BLaER1 (cell line): ENCODE measurements at regions not wholly inside any gene's neighbourhood (a gene's known extent, or its start where the extent isn't known, plus 50 kb on each side); places are given as distances from the start of the nearest gene placed in this dataset.

Experiments
- H3K27ac ChIP-seq: shearing (Covaris generic); formaldehyde crosslinking; 2 replicates; pipeline ENCODE4 v1.8.1; 2022
- H3K27me3 ChIP-seq: shearing (Covaris generic); formaldehyde crosslinking; 2 replicates; pipeline ENCODE4 v1.8.1; 2022
- H3K36me3 ChIP-seq: shearing (Covaris generic); formaldehyde crosslinking; 2 replicates; pipeline ENCODE4 v1.8.1; 2022
- H3K4me1 ChIP-seq: shearing (Covaris generic); formaldehyde crosslinking; 2 replicates; pipeline ENCODE4 v1.8.1; 2022
- H3K4me2 ChIP-seq: shearing (Covaris generic); formaldehyde crosslinking; 2 replicates; pipeline ENCODE4 v1.8.1; 2022
- H3K4me3 ChIP-seq: shearing (Covaris generic); formaldehyde crosslinking; 2 replicates; pipeline ENCODE4 v1.8.1; 2022
- H3K9ac ChIP-seq: shearing (Covaris generic); formaldehyde crosslinking; 2 replicates; pipeline ENCODE4 v1.8.1; 2022
- H3K9me3 ChIP-seq: shearing (Covaris generic); formaldehyde crosslinking; 2 replicates; pipeline ENCODE4 v1.8.1; 2022
- H4K20me1 ChIP-seq: shearing (Covaris generic); formaldehyde crosslinking; 2 replicates; pipeline ENCODE4 v1.8.1; 2022
- Cebpa-rat ChIP-seq: shearing (Covaris generic); IDR thresholded peaks from 2 replicates; pipeline ENCODE4 v1.8.1; 2022

DNA sequence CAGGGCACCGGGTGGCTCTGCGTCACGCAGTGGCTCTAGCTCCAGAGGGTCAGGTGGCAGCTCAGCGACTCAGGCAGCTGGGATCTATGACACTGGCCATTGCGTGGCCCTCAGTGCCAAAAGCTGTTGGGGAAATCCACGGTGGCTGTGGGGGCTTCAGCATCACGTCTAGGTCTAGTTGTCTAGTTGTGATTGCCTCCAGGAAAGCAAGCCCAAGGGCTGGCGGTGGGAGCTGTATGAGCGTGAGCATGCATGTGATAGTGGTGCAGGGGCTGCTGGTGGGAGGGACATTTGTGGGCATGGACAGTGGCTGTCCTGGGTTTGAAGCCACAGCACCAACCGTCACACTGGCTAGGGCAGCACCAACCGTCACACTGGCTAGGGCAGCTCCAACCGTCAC is 191.4 kb downstream of the THBS2 start:
- no peak overlapping the region for H3K4me3 ChIP-seq
- H3K9me3 ChIP-seq = no peaks in the 10 kb centered on the region; the same call in 1 of the 2 replicates
- H3K9ac ChIP-seq = no peak overlapping the region
- TF ChIP-seq Cebpa-rat = no peak
- no peaks in the 10 kb centered on the region for H3K27me3 ChIP-seq
- H3K36me3 ChIP-seq = no peaks in the 10 kb centered on the region
- 0 out of 2 replicates have a peak, but pooled peaks cover 4% of the 10 kb centered on the region for H3K4me1 ChIP-seq
- H4K20me1 ChIP-seq = no peaks in the 10 kb centered on the region
- no peak overlapping the region for H3K27ac ChIP-seq
- H3K4me2 ChIP-seq = no peak overlapping the region

DNA sequence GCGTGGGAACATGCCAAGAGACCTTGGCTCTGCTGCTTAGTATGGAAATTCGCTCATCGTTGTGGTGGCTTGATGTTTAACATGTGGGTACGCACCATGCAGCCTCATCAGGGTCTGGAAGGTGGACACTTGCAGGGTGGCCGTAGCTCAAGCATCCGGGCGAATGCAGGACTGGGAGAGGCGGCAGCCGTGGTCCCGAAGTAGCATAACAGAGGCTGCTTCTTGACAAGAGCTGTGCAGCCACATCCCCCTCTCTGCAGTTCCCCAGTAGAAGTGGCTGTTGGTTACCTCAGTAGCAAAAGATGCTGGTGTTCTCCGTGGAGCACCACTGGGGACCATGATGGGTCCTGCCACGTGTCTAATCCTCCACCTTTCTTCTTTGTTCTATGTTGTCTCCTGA is 195.0 kb downstream of the THBS2 start:
- Histone ChIP-seq H3K4me3 (no peak overlapping the region), H3K36me3 (no peaks in the 10 kb centered on the region), H3K27me3 (no peaks in the 10 kb centered on the region), H3K9ac (no peak overlapping the region), H3K27ac (no peak overlapping the region), H3K4me2 (no peak overlapping the region), H4K20me1 (no peaks in the 10 kb centered on the region), H3K9me3 (0 out of 2 replicates have a peak, but pooled peaks cover 4% of the 10 kb centered on the region), H3K4me1 (0 out of 2 replicates have a peak, but pooled peaks cover 4% of the 10 kb centered on the region)
- TF ChIP-seq Cebpa-rat = no peak

DNA sequence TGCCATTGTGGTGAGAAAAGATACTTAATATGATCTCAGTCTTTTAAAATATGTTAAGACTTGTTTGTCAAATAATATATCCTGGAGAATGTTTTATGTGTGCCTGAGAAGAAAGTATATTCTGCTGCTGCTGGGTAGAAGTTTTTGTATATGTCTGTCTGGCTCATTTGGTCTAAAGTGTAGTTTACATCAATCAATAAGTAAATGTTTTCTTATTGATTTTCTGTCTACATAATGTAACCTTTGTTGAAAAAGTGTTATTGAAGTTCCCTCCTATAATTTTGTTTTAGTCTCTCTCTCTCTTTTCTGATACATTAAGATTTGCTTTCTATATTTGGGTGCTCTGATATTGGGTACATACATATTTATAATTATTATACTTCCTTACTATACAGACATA is 201.2 kb downstream of the THBS2 start:
- H3K4me1 ChIP-seq = no peaks in the 10 kb centered on the region
- TF ChIP-seq Cebpa-rat = no peak
- H3K27ac ChIP-seq = no peak overlapping the region
- H3K27me3 ChIP-seq = no peaks in the 10 kb centered on the region
- H3K4me3 ChIP-seq = no peak overlapping the region
- no peaks in the 10 kb centered on the region for H4K20me1 ChIP-seq
- H3K4me2 ChIP-seq = no peak overlapping the region
- H3K9me3 ChIP-seq = 0 out of 2 replicates have a peak, but pooled peaks cover 4% of the 10 kb centered on the region
- H3K36me3 ChIP-seq = no peaks in the 10 kb centered on the region
- no peak overlapping the region for H3K9ac ChIP-seq

DNA sequence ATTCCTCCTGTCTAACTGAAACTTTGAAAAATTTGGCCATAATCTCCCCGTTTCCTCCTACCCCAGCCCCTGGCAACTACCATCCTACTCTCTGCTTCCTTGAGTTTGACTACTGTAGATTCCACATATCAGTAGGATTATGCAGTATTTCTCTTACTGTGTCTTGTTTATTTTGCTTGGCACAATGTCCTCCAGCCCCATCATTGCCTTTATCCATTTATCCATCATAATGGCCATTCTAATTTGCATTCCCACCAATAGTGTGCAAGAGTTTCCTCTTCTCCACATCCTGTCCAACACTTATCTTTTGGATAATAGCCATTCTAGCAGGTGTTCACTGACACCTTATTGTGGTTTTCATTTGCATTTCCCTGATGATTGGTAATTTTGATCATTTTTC is 202.3 kb downstream of the THBS2 start:
- Histone ChIP-seq H3K27me3 (no peaks in the 10 kb centered on the region), H3K4me3 (no peak overlapping the region), H3K9ac (no peak overlapping the region), H3K36me3 (no peaks in the 10 kb centered on the region), H3K4me1 (peaks cover 5% of the 10 kb centered on the region; the same call in 1 of the 2 replicates), H3K9me3 (0 out of 2 replicates have a peak, but pooled peaks cover 4% of the 10 kb centered on the region), H3K4me2 (no peak overlapping the region), H4K20me1 (no peaks in the 10 kb centered on the region), H3K27ac (no peak overlapping the region)
- TF ChIP-seq Cebpa-rat = no peak

DNA sequence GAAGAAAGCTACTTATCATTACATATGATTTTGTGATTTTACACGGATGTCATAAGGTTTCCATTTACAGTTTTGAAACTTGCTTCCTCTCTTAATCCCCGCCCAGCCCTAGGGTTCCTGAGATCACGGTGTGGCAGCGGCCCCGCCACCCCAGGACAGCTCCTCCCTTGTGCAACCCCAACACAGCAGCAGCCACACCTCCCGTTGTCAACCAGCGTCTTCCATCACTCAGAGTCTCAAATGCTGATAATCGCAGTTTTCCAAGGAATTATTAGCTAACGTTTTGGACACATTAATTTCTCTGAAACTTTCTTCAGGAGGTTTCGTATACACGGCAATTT is 204.8 kb downstream of the THBS2 start:
- Histone ChIP-seq H3K36me3 (no peaks in the 10 kb centered on the region), H3K4me2 (no peak overlapping the region), H3K9ac (no peak overlapping the region), H3K4me3 (no peak overlapping the region), H3K27me3 (no peaks in the 10 kb centered on the region), H3K27ac (no peak overlapping the region), H3K4me1 (peaks cover 5% of the 10 kb centered on the region; the same call in 1 of the 2 replicates), H4K20me1 (no peaks in the 10 kb centered on the region), H3K9me3 (no peaks in the 10 kb centered on the region)
- TF ChIP-seq Cebpa-rat = no peak

DNA sequence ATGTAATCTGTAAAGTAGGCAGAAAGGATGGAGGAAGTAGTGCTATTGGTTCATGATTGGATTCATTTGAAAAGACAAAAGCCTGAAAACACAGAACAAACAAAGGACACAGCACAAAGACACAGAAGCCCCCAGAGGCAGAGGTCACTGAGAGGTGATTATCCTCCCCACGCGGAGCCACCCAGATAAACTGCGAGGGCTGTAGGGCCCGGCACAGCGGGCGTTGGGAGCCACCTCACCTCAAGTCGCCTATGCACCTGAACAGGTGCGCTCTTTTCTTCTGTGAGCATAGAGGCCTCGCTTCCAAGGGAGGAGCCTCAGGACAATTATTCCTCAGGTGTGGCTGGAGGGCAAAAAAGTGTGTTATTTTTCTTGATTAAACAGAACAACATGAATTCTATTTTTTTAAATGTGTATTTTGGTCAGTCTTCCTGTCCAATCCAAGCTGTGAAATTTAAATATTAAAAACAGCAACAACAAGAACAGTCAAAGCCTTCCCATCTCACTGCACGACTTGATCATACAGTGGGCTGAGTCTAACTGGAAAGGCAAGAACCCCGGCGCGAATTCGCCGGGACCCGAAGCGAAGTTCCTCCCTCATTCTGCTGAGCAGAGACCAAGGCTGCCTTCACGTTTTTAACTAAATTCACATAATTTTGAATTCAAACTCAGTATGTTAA is 205.3 kb downstream of the THBS2 start:
- Histone ChIP-seq H3K4me2 (no peak overlapping the region), H3K4me3 (no peak overlapping the region), H3K27me3 (no peaks in the 10 kb centered on the region), H3K4me1 (peaks cover 5% of the 10 kb centered on the region; the same call in 1 of the 2 replicates), H3K36me3 (no peaks in the 10 kb centered on the region), H3K9me3 (no peaks in the 10 kb centered on the region), H3K27ac (no peak overlapping the region), H4K20me1 (no peaks in the 10 kb centered on the region), H3K9ac (no peak overlapping the region)
- TF ChIP-seq Cebpa-rat = no peak

DNA sequence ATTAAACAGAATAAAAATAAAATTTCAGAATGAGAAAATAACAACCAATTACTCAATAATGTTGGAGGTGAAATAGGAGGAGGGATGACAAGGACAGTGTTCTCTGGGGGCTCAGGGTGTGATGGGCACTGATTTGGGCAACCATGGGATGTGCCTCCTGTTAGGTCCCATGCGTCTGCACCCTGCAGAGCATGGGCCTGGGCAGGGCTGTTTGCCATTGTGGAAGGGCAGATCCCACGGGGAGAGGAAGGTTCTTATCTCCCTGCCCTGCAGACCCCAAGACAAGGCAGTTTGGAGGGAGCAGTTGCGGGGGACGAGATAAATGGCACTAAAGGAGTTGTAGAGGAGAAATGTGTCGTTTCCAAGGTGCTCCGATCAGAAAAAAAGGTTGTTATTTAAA is 206.3 kb downstream of the THBS2 start:
- Histone ChIP-seq H3K4me3 (no peak overlapping the region), H3K9ac (no peak overlapping the region), H3K9me3 (no peaks in the 10 kb centered on the region), H3K4me1 (peaks cover 7% of the 10 kb centered on the region; the same call in 1 of the 2 replicates), H3K27ac (no peak overlapping the region), H3K36me3 (no peaks in the 10 kb centered on the region), H3K4me2 (no peak overlapping the region), H3K27me3 (no peaks in the 10 kb centered on the region), H4K20me1 (no peaks in the 10 kb centered on the region)
- no peak for TF ChIP-seq Cebpa-rat

DNA sequence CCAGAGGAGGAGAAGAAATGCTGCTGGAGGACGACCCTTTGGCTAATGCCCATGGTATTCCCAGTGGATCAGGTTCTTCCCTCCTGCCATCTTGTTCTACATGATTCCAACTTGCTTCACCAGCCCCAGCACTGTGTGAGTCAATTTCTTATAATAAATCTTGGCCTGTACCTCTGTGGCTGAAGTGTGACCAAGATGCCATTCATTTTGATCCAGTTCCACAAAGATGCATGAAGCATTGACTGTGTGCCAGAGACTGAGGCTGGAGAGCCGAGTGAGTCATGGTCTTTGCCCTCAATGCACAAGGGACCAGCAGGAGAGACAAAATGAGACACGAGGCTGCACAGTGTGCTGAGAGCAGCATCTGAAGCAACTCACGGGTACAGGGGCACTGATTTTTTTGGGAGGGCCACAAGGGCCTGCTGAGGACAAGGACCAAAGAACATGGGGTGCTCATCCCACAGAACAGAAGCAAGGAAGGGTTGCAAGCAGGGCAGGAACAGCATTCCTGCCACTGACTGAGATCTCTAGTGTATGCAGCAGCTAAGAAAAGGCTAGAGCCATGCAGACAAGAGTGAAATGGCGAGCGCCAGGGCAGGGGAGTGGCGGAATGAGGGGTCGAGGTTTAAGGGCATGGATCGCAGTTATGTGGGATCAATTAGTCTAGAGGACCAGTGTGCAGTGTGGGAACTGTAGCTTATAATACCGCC is 207.0 kb downstream of the THBS2 start:
- Histone ChIP-seq H3K36me3 (no peaks in the 10 kb centered on the region), H3K9ac (no peak overlapping the region), H4K20me1 (no peaks in the 10 kb centered on the region), H3K4me3 (no peak overlapping the region), H3K27ac (no peak overlapping the region), H3K27me3 (no peaks in the 10 kb centered on the region), H3K4me1 (peaks cover 14% of the 10 kb centered on the region; the same call in 1 of the 2 replicates), H3K9me3 (no peaks in the 10 kb centered on the region), H3K4me2 (no peak overlapping the region)
- TF ChIP-seq Cebpa-rat = no peak

DNA sequence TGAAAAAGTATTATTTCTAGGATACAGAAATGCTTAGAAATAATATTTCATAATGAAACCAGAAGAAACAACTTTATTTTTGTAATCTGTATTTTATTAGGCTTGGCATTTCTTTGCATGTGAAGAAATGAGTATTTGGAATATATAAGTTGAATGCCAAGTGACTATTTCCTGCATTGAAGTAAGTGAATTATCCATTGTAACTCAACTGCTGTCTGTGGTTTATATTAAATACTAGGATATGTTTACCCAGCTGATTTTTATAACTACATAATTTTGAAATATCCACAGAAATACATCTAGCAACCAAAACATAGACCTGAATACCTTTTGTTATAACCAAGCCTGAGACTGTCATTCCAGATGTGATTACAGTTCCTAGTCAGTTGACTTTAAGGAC is 207.6 kb downstream of the THBS2 start:
- H3K36me3 ChIP-seq = no peaks in the 10 kb centered on the region
- TF ChIP-seq Cebpa-rat = no peak
- no peaks in the 10 kb centered on the region for H3K9me3 ChIP-seq
- H3K27ac ChIP-seq = no peak overlapping the region
- no peak overlapping the region for H3K4me2 ChIP-seq
- H3K9ac ChIP-seq = no peak overlapping the region
- no peaks in the 10 kb centered on the region for H4K20me1 ChIP-seq
- no peaks in the 10 kb centered on the region for H3K27me3 ChIP-seq
- H3K4me1 ChIP-seq = peaks cover 14% of the 10 kb centered on the region; the same call in 1 of the 2 replicates
- H3K4me3 ChIP-seq = no peak overlapping the region

DNA sequence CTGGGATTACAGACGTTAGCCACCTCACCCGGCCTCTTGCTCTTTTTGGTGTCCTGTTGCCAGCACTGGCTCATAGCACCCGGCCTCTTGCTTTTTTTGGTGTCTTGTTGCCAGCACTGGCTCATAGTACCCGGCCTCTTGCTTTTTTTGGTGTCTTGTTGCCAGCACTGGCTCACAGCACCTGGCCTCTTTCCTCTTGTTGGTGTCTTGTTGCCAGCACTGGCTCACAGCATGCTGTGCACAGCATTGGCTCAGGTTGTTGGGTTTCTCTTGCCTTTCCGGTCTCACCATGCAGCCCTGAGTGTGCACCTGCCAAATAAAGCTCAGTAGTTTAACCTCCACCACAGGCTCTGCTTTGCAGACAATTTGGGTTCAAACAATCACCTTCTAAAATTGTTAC is 208.2 kb downstream of the THBS2 start:
- H3K4me2 ChIP-seq = no peak overlapping the region
- H3K27me3 ChIP-seq = no peaks in the 10 kb centered on the region
- no peaks in the 10 kb centered on the region for H3K9me3 ChIP-seq
- no peaks in the 10 kb centered on the region for H3K36me3 ChIP-seq
- H3K9ac ChIP-seq = no peak overlapping the region
- H3K4me3 ChIP-seq = no peak overlapping the region
- peaks cover 14% of the 10 kb centered on the region; the same call in 1 of the 2 replicates for H3K4me1 ChIP-seq
- TF ChIP-seq Cebpa-rat = no peak
- no peak overlapping the region for H3K27ac ChIP-seq
- H4K20me1 ChIP-seq = no peaks in the 10 kb centered on the region
